Endothelial cell of umbilical vein (primary cell): ENCODE measurements at regions not wholly inside any gene's neighbourhood (a gene's known extent, or its start where the extent isn't known, plus 50 kb on each side); places are given as distances from the start of the nearest gene placed in this dataset.

ENCODE experiments used
- BruUV-seq: library from RNA; stranded (reverse); fragments of 400-500 nt; replicated peaks from 2 replicates; lab custom pipeline; 2021; lab: Mats Ljungman, UMichigan
- CTCF ChIA-PET: fragments of 300-600, 350-600 bp; sonication (Branson Sonifier 250); formaldehyde crosslinking; loops from one replicate; lab custom pipeline; 2021; ENCODE audit warnings: antibody characterized with exemption, inconsistent platforms; lab: Charles Lee
- POLR2A ChIA-PET: fragments of 300-600, 350-600 bp; sonication (Branson Sonifier 250); formaldehyde crosslinking; loops from one replicate; lab custom pipeline; 2021; ENCODE audit warnings: antibody characterized with exemption, inconsistent platforms; lab: Charles Lee
- DNase-seq: peaks from one replicate; pipeline ENCODE4 v3.0.0-alpha.2; 2011; ENCODE audit warnings: low read depth, low spot score
- FAIRE-seq: peaks from 2 replicates; lab custom pipeline; 2011; peaks lifted over from hg19 to GRCh38; lab: Jason Lieb, UNC
- H2AFZ ChIP-seq: 2 replicates; pipeline ENCODE4 v1.6.0; 2012; ENCODE audit warnings: low read depth, low read length, control low read depth, inconsistent platforms
- H3K27ac ChIP-seq: 2 replicates; pipeline ENCODE4 v1.5.1; 2011; ENCODE audit warnings: low read depth, mild to moderate bottlenecking, control low read depth, low read length, moderate library complexity; ENCODE audit not compliant: insufficient read depth
- H3K27me3 ChIP-seq, 2 experiments: 2 replicates each; pipeline versions ENCODE4 v1.6.0 to v1.6.1; 2011; ENCODE audit warnings: low read length in 2 of 2, mixed read lengths in 1 of 2; ENCODE audit not compliant: control insufficient read depth in 2 of 2, insufficient read depth in 2 of 2
- H3K36me3 ChIP-seq, 2 experiments: 2 replicates in 1 of 2; 3 replicates in 1 of 2; pipeline ENCODE4 v1.5.1; 2011; ENCODE audit warnings: low read length in 2 of 2, mild to moderate bottlenecking in 1 of 2, moderate library complexity in 1 of 2; ENCODE audit not compliant: control insufficient read depth in 2 of 2, insufficient read depth in 2 of 2; ENCODE audit errors: extremely low read depth in 1 of 2
- H3K4me1 ChIP-seq: 3 replicates; pipeline ENCODE4 v1.5.1; 2011; ENCODE audit warnings: mild to moderate bottlenecking, low read length; ENCODE audit not compliant: control insufficient read depth, insufficient read depth; ENCODE audit errors: extremely low read depth
- H3K4me2 ChIP-seq: 2 replicates; pipeline ENCODE4 v1.6.1; 2011; ENCODE audit warnings: low read length, control low read depth, mixed read lengths; ENCODE audit not compliant: insufficient read depth
- H3K4me3 ChIP-seq, 3 experiments: fragments of 200-600 bp in 1 of 3; sonication (generic), shearing (Covaris generic) in 1 of 3; replicated peaks in 1 of 3; 2 replicates each; pipeline ENCODE4 v1.5.1; 2011 to 2016; ENCODE audit warnings: control low read depth in 3 of 3, low read length in 3 of 3, mild to moderate bottlenecking in 2 of 3, inconsistent platforms in 1 of 3, low read depth in 1 of 3, moderate library complexity in 1 of 3; ENCODE audit not compliant: insufficient read depth in 1 of 3
- H3K79me2 ChIP-seq: 2 replicates; pipeline ENCODE4 v1.6.0; 2012; ENCODE audit warnings: low read length, inconsistent platforms; ENCODE audit not compliant: control insufficient read depth, insufficient read depth
- H3K9ac ChIP-seq: replicated peaks from 2 replicates; pipeline ENCODE3; 2011; ENCODE audit warnings: low read length, control low read depth; ENCODE audit not compliant: insufficient read depth; ENCODE audit errors: extremely low read depth
- H3K9me1 ChIP-seq: replicated peaks from 3 replicates; pipeline ENCODE4 v1.6.0; 2011; ENCODE audit warnings: mild to moderate bottlenecking, low read length; ENCODE audit not compliant: control insufficient read depth, insufficient read depth; ENCODE audit errors: extremely low read depth
- H3K9me3 ChIP-seq: replicated peaks from 2 replicates; pipeline ENCODE4 v1.5.1; 2012; ENCODE audit warnings: low read length, inconsistent platforms; ENCODE audit not compliant: control insufficient read depth, insufficient read depth
- H4K20me1 ChIP-seq: replicated peaks from 2 replicates; pipeline ENCODE3; 2011; ENCODE audit warnings: mild to moderate bottlenecking, low read length; ENCODE audit not compliant: control insufficient read depth, insufficient read depth; ENCODE audit errors: extremely low read depth
- CTCF ChIP-seq, 2 donors: IDR thresholded peaks; 1 replicate in 1 of 2; 2 replicates in 1 of 2; pipeline ENCODE4 v1.5.1; 2011; ENCODE audit warnings: low read length in 2 of 2, mild to moderate bottlenecking in 2 of 2, moderate library complexity in 2 of 2, control low read depth in 1 of 2, inconsistent platforms in 1 of 2, low read depth in 1 of 2; ENCODE audit not compliant: insufficient read depth in 1 of 2; ENCODE audit errors: extremely low read depth in 1 of 2
- EZH2 ChIP-seq: IDR thresholded peaks from 2 replicates; pipeline ENCODE4 v1.6.1; 2012; ENCODE audit warnings: borderline replicate concordance, low read depth, mild to moderate bottlenecking, moderate library complexity, low read length, inconsistent platforms; ENCODE audit not compliant: severe bottlenecking
- FOS ChIP-seq: IDR thresholded peaks from 2 replicates; pipeline ENCODE4 v1.6.1; 2011; ENCODE audit warnings: mild to moderate bottlenecking, low read length, moderate library complexity, borderline replicate concordance; ENCODE audit not compliant: insufficient read depth
- GATA2 ChIP-seq: IDR thresholded peaks from 2 replicates; pipeline ENCODE4 v1.7.0; 2011; ENCODE audit warnings: low read depth, mild to moderate bottlenecking, moderate library complexity, mixed read lengths, low read length; ENCODE audit not compliant: insufficient read length, insufficient read depth
- JUN ChIP-seq: IDR thresholded peaks from 2 replicates; pipeline ENCODE4 v1.6.1; 2011; ENCODE audit warnings: borderline replicate concordance, low read depth; ENCODE audit not compliant: insufficient read length, insufficient read depth
- MAX ChIP-seq: IDR thresholded peaks from 2 replicates; pipeline ENCODE4 v1.6.1; 2011; ENCODE audit not compliant: insufficient read depth, insufficient read length
- MYC ChIP-seq: IDR thresholded peaks from one replicate; pipeline ENCODE4 v1.6.1; 2011; ENCODE audit warnings: mild to moderate bottlenecking, low read depth, low read length
- POLR2A ChIP-seq: IDR thresholded peaks from 2 replicates; pipeline ENCODE4 v1.6.1; 2012; ENCODE audit warnings: low read depth, mild to moderate bottlenecking, control low read depth, low read length
- POLR2AphosphoS5 ChIP-seq: IDR thresholded peaks from 2 replicates; pipeline ENCODE4 v1.6.1; 2012; ENCODE audit warnings: low read depth, mild to moderate bottlenecking, control low read depth, low read length, moderate library complexity; ENCODE audit not compliant: insufficient read depth
- dilution Hi-C: fragments of 300-500 bp; cut with MboI; formaldehyde crosslinking; loops from one replicate; pipeline ENCODE4 v1.15.0; 2019; ENCODE audit warnings: low sequenced_read_pairs; ENCODE audit not compliant: extremely low pct_ligation_motif_present
- intact Hi-C: fragments of 100-400 bp; cut with micrococcal nuclease; formaldehyde crosslinking; loops from one replicate; pipeline ENCODE4 v1.10.0; 2022

- DNase-seq (no peak), FAIRE-seq (no peak)
- no peaks in the 10 kb centered on the region for H3K79me2 ChIP-seq
- ChIA-PET CTCF (no interaction called here), POLR2A (no interaction called here)
- no peak overlapping the region for H3K9ac ChIP-seq
- no peaks in the 10 kb centered on the region for H3K9me3 ChIP-seq
- no peaks in the 10 kb centered on the region for H3K27me3 ChIP-seq
- H3K27ac ChIP-seq: no peak overlapping the region
- no peaks in the 10 kb centered on the region for H4K20me1 ChIP-seq
- no peaks in the 10 kb centered on the region for H3K9me1 ChIP-seq
- intact Hi-C loops: no loop called here
- BruUV-seq: no TSS peak
- dilution Hi-C loops: no loop called here
- no peaks in the 10 kb centered on the region for H3K4me1 ChIP-seq
- H3K36me3 ChIP-seq: no peaks in the 10 kb centered on the region
- no peak overlapping the region for H2AFZ ChIP-seq
- H3K4me2 ChIP-seq: no peak overlapping the region
- no peak overlapping the region for H3K4me3 ChIP-seq
- no peak for TF ChIP-seq POLR2AphosphoS5
Measured at GRCh38 chr4:166512267-166512666, 639.2 kb downstream of the TLL1 start.

GRCh38 chr4:166518315-166518714 is 645.3 kb downstream of the TLL1 start:
- Histone ChIP-seq H3K9me1 (no peaks in the 10 kb centered on the region), H3K9me3 (no peaks in the 10 kb centered on the region), H3K36me3 (no peaks in the 10 kb centered on the region), H3K4me1 (no peaks in the 10 kb centered on the region), H3K4me2 (no peak overlapping the region), H3K27me3 (no peaks in the 10 kb centered on the region), H2AFZ (no peak overlapping the region), H3K9ac (no peak overlapping the region), H3K79me2 (no peaks in the 10 kb centered on the region), H3K27ac (no peak overlapping the region), H3K4me3 (no peak overlapping the region), H4K20me1 (no peaks in the 10 kb centered on the region)
- intact Hi-C loops: no loop called here
- CTCF ChIA-PET: interaction anchor here (0.6 kb wide), 1 partner anchor 18 kb away, joined by 3 read pairs; no protein-coding TSS in a partner anchor
- DNase-seq (no peak), FAIRE-seq (no peak)
- TF ChIP-seq POLR2AphosphoS5: no peak
- TF ChIP-seq JUN: no peak
- TF ChIP-seq EZH2: no peak
- TF ChIP-seq FOS: no peak
- no peak for TF ChIP-seq POLR2A
- no peak for TF ChIP-seq GATA2
- TF ChIP-seq CTCF (IDR thresholded peaks at IDR 0.05; ENCODE audit: extremely low read depth in 1 of 2, insufficient read depth in 1 of 2, low read depth in 1 of 2, low read length in 2 of 2): no peak
- TF ChIP-seq MAX: no peak
- no peak for TF ChIP-seq MYC
- POLR2A ChIA-PET: no interaction called here
- BruUV-seq: no TSS peak
- dilution Hi-C loops: no loop called here
